ENCODE measurements at regions not wholly inside any gene's neighbourhood (a gene's known extent, or its start where the extent isn't known, plus 50 kb on each side); places are given as distances from the start of the nearest gene placed in this dataset.
"Not testable (repeated sequence)": the region's sequence is repeated elsewhere in the genome, so short reads cannot be mapped to it uniquely, and the experiment has no call there.

DNA sequence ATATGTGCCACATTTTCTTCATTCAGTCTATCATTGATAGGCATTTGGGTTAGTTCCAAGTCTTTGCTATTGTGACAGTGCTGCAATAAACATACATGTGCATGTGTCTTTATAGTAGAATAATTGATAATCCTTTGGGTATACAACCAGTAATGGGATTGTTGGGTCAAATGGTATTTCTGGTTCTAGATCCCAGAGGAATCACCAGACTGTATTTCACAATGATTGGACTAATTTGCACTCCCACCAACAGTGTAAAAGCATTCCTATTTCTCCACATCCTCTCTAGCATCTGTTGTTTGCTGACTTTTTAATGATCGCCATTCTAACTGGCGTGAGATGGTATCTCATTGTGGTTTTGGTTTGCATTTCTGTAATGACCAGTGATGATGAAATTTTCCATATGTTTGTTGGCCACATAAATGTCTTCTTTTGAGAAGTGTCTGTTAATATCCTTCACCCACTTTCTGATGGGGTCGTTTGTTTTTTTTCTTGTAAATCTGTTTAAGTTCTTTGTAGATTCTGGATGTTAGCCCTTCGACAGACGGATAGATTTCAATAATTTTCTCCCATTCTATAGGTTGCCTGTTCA lies 801.3 kb upstream of the ADAMTS5 start:
- TF ChIP-seq, protein P1, sequence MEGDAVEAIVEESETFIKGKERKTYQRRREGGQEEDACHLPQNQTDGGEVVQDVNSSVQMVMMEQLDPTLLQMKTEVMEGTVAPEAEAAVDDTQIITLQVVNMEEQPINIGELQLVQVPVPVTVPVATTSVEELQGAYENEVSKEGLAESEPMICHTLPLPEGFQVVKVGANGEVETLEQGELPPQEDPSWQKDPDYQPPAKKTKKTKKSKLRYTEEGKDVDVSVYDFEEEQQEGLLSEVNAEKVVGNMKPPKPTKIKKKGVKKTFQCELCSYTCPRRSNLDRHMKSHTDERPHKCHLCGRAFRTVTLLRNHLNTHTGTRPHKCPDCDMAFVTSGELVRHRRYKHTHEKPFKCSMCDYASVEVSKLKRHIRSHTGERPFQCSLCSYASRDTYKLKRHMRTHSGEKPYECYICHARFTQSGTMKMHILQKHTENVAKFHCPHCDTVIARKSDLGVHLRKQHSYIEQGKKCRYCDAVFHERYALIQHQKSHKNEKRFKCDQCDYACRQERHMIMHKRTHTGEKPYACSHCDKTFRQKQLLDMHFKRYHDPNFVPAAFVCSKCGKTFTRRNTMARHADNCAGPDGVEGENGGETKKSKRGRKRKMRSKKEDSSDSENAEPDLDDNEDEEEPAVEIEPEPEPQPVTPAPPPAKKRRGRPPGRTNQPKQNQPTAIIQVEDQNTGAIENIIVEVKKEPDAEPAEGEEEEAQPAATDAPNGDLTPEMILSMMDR (IDR thresholded peaks at IDR 0.05; ENCODE audit: borderline replicate concordance, extremely low read depth, low read length, poor library complexity, severe bottlenecking): not testable (repeated sequence)
- not testable (repeated sequence) for TF ChIP-seq EZH2 (IDR thresholded peaks at IDR 0.05; ENCODE audit: borderline replicate concordance, low read depth, low read length, severe bottlenecking)
